ENCODE measurements at regions not wholly inside any gene's neighbourhood (a gene's known extent, or its start where the extent isn't known, plus 50 kb on each side); places are given as distances from the start of the nearest gene placed in this dataset.
A peak's percentile ranks its signal among the peaks of the same experiment; 100 is the strongest.

GRCh38 chr6:139483079-139483478 is 108.6 kb upstream of the CITED2 start:
- in situ Hi-C loops (cut with MboI; ENCODE audit: low sequenced_read_pairs): no loop called here
- H3K4me1 ChIP-seq: peaks cover 3% of the 10 kb centered on the region
- no peaks in the 10 kb centered on the region for H3K27me3 ChIP-seq (ENCODE audit: low read depth)
- H3K4me3 ChIP-seq: no peak overlapping the region
- no peaks in the 10 kb centered on the region for H3K9me3 ChIP-seq
- no peak for DNase-seq (ENCODE audit: low spot score in 2 of 2)
- H3K36me3 ChIP-seq (replicated peaks): no peaks in the 10 kb centered on the region

- no peak overlapping the region for H3K4me3 ChIP-seq
- in situ Hi-C loops (cut with MboI; ENCODE audit: low sequenced_read_pairs): no loop called here
- H3K27me3 ChIP-seq (ENCODE audit: low read depth): no peaks in the 10 kb centered on the region
- H3K4me1 ChIP-seq: peaks cover 3% of the 10 kb centered on the region
- no peaks in the 10 kb centered on the region for H3K9me3 ChIP-seq
- no peaks in the 10 kb centered on the region for H3K36me3 ChIP-seq (replicated peaks)
- peak; percentile 13 to 66 for DNase-seq (ENCODE audit: low spot score in 2 of 2)
Observed at GRCh38 chr6:139482287-139482686, 107.8 kb upstream of the CITED2 start.

GRCh38 chr6:139480356-139481165 is 106.1 kb upstream of the CITED2 start:
- DNase-seq (ENCODE audit: low spot score in 2 of 2): no peak
- Histone ChIP-seq H3K27me3 (ENCODE audit: low read depth) (no peaks in the 10 kb centered on the region), H3K36me3 (replicated peaks) (no peaks in the 10 kb centered on the region), H3K4me3 (no peak overlapping the region), H3K9me3 (no peaks in the 10 kb centered on the region), H3K4me1 (peaks cover 3% of the 10 kb centered on the region)
- in situ Hi-C loops (cut with MboI; ENCODE audit: low sequenced_read_pairs): no loop called here

- Histone ChIP-seq H3K36me3 (replicated peaks) (no peaks in the 10 kb centered on the region), H3K27me3 (ENCODE audit: low read depth) (no peaks in the 10 kb centered on the region), H3K4me1 (peaks cover 3% of the 10 kb centered on the region), H3K4me3 (no peak overlapping the region), H3K9me3 (no peaks in the 10 kb centered on the region)
- in situ Hi-C loops (cut with MboI; ENCODE audit: low sequenced_read_pairs): no loop called here
- no peak for DNase-seq (ENCODE audit: low spot score in 2 of 2)
Observed at GRCh38 chr6:139479433-139480222, 105.2 kb upstream of the CITED2 start.

- Histone ChIP-seq H3K9me3 (no peaks in the 10 kb centered on the region), H3K4me1 (peaks cover 7% of the 10 kb centered on the region), H3K4me3 (no peak overlapping the region), H3K36me3 (replicated peaks) (no peaks in the 10 kb centered on the region), H3K27me3 (ENCODE audit: low read depth) (no peaks in the 10 kb centered on the region)
- DNase-seq (ENCODE audit: low spot score in 2 of 2): no peak
- in situ Hi-C loops (cut with MboI; ENCODE audit: low sequenced_read_pairs): no loop called here
Observed at GRCh38 chr6:139475646-139476045, 101.2 kb upstream of the CITED2 start.

GRCh38 chr6:139475241-139475640 is 100.8 kb upstream of the CITED2 start:
- no peaks in the 10 kb centered on the region for H3K9me3 ChIP-seq
- no peak for DNase-seq (ENCODE audit: low spot score in 2 of 2)
- H3K4me3 ChIP-seq: no peak overlapping the region
- peaks cover 7% of the 10 kb centered on the region for H3K4me1 ChIP-seq
- H3K27me3 ChIP-seq (ENCODE audit: low read depth): no peaks in the 10 kb centered on the region
- no peaks in the 10 kb centered on the region for H3K36me3 ChIP-seq (replicated peaks)
- in situ Hi-C loops (cut with MboI; ENCODE audit: low sequenced_read_pairs): no loop called here

GRCh38 chr6:139474145-139475108 is 100.0 kb upstream of the CITED2 start:
- in situ Hi-C loops (cut with MboI; ENCODE audit: low sequenced_read_pairs): no loop called here
- DNase-seq (ENCODE audit: low spot score in 2 of 2): no peak
- H3K36me3 ChIP-seq (replicated peaks): no peaks in the 10 kb centered on the region
- peaks cover 7% of the 10 kb centered on the region for H3K4me1 ChIP-seq
- no peaks in the 10 kb centered on the region for H3K27me3 ChIP-seq (ENCODE audit: low read depth)
- H3K4me3 ChIP-seq: no peak overlapping the region
- H3K9me3 ChIP-seq: no peaks in the 10 kb centered on the region

- H3K36me3 ChIP-seq (replicated peaks): no peaks in the 10 kb centered on the region
- H3K4me1 ChIP-seq: peaks cover 7% of the 10 kb centered on the region
- no peaks in the 10 kb centered on the region for H3K27me3 ChIP-seq (ENCODE audit: low read depth)
- no peak for DNase-seq (ENCODE audit: low spot score in 2 of 2)
- no peak overlapping the region for H3K4me3 ChIP-seq
- in situ Hi-C loops (cut with MboI; ENCODE audit: low sequenced_read_pairs): no loop called here
- H3K9me3 ChIP-seq: no peaks in the 10 kb centered on the region
Observed at GRCh38 chr6:139473731-139474130, 99.3 kb upstream of the CITED2 start.

GRCh38 chr6:139473231-139473701 is 98.8 kb upstream of the CITED2 start:
- Histone ChIP-seq H3K9me3 (no peaks in the 10 kb centered on the region), H3K27me3 (ENCODE audit: low read depth) (no peaks in the 10 kb centered on the region), H3K4me3 (no peak overlapping the region), H3K36me3 (replicated peaks) (no peaks in the 10 kb centered on the region), H3K4me1 (peaks cover 7% of the 10 kb centered on the region)
- DNase-seq (ENCODE audit: low spot score in 2 of 2): no peak
- in situ Hi-C loops (cut with MboI; ENCODE audit: low sequenced_read_pairs): no loop called here

GRCh38 chr6:139472351-139473015 is 98.0 kb upstream of the CITED2 start:
- Histone ChIP-seq H3K4me1 (peaks cover 7% of the 10 kb centered on the region), H3K36me3 (replicated peaks) (no peaks in the 10 kb centered on the region), H3K4me3 (no peak overlapping the region), H3K27me3 (ENCODE audit: low read depth) (no peaks in the 10 kb centered on the region), H3K9me3 (no peaks in the 10 kb centered on the region)
- no peak for DNase-seq (ENCODE audit: low spot score in 2 of 2)
- in situ Hi-C loops (cut with MboI; ENCODE audit: low sequenced_read_pairs): no loop called here

- Histone ChIP-seq H3K27me3 (ENCODE audit: low read depth) (no peaks in the 10 kb centered on the region), H3K36me3 (replicated peaks) (no peaks in the 10 kb centered on the region), H3K4me1 (peaks cover 7% of the 10 kb centered on the region), H3K4me3 (no peak overlapping the region), H3K9me3 (no peaks in the 10 kb centered on the region)
- DNase-seq (ENCODE audit: low spot score in 2 of 2): no peak
- in situ Hi-C loops (cut with MboI; ENCODE audit: low sequenced_read_pairs): no loop called here
Observed at GRCh38 chr6:139470997-139471396, 96.5 kb upstream of the CITED2 start.

GRCh38 chr6:139468178-139468819 is 93.9 kb upstream of the CITED2 start:
- H3K27me3 ChIP-seq (ENCODE audit: low read depth): no peaks in the 10 kb centered on the region
- H3K4me1 ChIP-seq: no peaks in the 10 kb centered on the region; the same call in 1 of the 2 replicates
- no peaks in the 10 kb centered on the region for H3K36me3 ChIP-seq (replicated peaks)
- no peak for DNase-seq (ENCODE audit: low spot score in 2 of 2)
- H3K9me3 ChIP-seq: no peaks in the 10 kb centered on the region
- H3K4me3 ChIP-seq: no peak overlapping the region
- in situ Hi-C loops (cut with MboI; ENCODE audit: low sequenced_read_pairs): no loop called here
